ENCODE measurements at regions not wholly inside any gene's neighbourhood (a gene's known extent, or its start where the extent isn't known, plus 50 kb on each side); places are given as distances from the start of the nearest gene placed in this dataset.
"Not testable (repeated sequence)": the region's sequence is repeated elsewhere in the genome, so short reads cannot be mapped to it uniquely, and the experiment has no call there.

DNA sequence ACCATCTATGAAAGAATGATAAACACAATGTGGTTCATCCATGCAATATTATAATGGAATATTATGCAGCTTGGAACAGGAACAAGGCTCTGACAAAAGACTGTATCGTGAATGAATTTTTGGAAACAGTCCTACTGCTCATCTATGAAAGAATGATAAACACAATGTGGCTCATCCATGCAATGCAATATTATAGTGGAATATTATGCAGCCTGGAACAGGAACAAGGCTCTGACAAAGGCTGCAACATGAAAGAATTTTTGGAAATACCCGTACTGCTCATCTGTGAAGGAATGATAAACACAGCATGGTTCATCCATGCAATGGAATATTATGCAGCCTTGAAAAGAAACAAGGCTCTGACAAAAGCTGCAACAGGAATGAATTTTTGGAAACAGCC lies 158.8 kb downstream of the CRLF2 start:
- DNase-seq, result not testable (repeated sequence)

DNA sequence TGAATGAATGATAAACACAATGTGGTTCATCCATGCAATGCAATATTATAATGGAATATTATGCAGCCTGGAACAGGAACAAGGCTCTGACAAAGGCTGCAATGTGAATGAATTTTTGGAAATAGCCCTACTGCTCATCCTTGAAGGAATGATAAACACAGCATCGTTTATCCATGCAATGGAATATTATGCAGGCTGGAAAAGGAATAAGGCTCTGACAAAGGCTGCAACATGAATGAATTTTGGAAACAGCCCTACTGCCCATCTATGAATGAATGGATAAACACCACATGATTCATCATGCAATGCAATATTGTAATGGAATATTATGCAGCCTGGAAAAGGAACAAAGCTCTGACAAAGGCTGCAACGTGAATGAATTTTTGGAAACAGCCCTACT lies 159.4 kb downstream of the CRLF2 start:
- DNase-seq, result no peak

DNA sequence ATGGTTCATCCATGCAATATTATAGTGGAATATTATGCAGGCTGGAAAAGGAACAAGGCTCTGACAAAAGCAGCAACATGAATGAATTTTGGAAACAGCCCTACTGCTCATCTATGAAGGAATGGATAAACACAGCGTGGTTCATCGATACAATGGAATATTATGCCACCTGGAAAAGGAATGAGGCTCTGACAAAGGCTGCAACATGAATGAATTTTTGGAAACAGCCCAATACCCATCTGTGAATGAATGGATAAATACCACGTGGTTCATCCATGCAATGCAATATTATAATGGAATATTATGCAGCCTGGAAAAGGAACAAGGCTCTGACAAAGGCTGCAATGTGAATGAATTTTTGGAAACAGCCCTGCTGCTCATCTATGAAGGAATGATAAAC lies 160.4 kb downstream of the CRLF2 start:
- no peak for DNase-seq

- no peak for DNase-seq
These were observed 161.0 kb downstream of the CRLF2 start for GRCh38 chrX:1051421-1051820.

GRCh38 chrX:1045680-1046314 lies 166.7 kb downstream of the CRLF2 start:
- DNase-seq, result no peak

GRCh38 chrX:1041091-1041490 lies 171.4 kb downstream of the CRLF2 start:
- DNase-seq, result no peak

DNA sequence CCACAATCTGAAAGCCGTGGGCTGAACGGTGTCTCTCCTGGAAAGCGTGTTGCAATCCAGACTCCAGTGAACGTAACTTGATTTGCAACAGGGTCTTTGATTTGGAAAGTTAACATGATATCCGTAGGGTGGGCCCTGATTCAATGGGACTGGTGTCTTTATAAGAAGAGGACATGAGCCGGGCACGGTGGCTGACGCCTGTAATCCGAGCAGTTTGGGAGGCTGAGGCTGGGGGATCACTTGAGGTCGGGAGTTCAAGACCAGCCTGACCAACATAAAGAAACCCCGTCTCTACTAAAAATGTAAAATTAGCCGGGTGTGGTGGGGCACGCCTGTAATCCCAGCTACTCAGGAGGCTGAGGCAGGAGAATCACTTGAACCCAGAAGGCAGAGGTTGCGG lies 176.5 kb downstream of the CRLF2 start:
- DNase-seq, result not testable (repeated sequence)

DNA sequence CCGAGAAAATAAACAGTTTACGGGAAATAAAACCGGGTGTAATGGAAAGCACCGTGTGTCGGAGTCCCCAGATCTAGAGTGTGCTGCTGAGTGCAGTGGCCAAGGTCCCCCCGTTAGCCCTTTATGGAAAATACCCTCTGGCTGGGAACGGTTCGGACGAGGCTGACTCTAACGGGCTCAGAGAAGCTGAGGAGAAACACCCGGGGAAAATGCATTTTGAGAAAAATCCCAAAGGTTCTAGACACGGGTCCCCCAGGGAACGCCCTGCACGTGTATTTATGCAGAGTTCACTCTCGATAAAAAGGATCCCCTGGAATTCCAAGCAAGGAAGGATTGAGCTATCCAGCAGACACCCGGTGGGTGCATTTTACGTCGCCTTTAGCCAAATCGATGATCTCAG lies 177.2 kb downstream of the CRLF2 start:
- no peak for DNase-seq

DNA sequence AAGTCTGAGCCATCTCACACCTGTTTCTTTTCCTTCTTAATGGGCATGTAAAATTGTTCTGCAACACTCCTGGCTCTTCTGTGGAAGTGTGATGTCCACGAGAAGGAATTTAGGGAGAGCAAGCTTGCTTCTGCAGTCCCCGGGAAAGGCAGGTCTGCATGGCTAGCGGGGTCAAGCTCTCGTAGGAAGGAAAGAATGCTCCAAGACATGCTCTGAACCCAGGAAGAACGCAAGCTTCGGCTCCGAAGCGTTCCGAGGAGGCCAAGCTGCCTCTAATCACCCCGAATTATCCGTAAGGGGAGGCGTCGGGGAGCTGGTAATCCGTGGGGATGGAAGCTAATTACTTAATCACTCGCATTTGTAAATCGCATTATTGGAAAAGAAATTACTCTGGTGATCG lies 177.7 kb downstream of the CRLF2 start:
- DNase-seq, result no peak

- DNase-seq, result no peak
These were observed 180.7 kb downstream of the CRLF2 start for GRCh38 chrX:1031521-1032430.

DNA sequence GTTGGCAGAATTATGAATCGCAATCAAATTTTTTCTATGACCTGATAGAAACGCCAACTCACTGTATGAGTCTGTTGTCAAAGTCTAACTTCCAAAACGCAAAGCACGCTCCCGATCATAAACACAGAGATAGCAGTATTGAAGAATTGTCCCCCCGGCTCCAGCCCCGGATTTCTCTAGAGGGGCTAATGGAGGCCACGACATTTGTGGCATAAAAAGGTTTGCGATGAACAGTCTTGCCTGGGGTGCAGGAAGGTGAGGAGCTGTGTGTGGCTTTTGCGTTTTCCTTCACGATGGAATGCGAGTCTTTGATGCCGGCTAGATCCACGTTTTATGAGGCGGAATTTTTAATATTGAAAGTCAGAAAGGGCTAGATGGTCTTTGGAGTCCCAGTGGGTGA lies 183.0 kb downstream of the CRLF2 start:
- no peak for DNase-seq

- DNase-seq, result no peak
These were observed 184.8 kb downstream of the CRLF2 start for GRCh38 chrX:1027680-1028079.

DNA sequence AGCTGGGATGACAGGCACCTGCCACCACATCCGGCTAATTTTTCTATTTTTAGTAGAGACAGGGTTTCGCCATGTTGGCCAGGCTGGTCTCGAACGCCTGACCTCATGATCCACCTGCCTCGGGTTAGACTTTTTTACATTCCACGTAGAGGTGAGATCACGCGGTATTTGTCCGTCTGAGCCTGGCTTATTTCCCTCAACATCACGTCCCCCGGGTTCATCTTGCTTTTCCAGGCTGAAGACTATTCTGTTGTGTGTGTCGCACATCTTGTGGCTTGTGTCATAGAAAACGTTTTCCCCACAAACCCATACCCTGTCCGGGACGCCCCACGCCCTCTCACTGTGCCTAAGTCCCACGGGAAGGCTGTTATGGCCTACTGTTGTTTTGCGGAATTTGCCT lies 185.3 kb downstream of the CRLF2 start:
- DNase-seq, result peak; percentile 15

DNA sequence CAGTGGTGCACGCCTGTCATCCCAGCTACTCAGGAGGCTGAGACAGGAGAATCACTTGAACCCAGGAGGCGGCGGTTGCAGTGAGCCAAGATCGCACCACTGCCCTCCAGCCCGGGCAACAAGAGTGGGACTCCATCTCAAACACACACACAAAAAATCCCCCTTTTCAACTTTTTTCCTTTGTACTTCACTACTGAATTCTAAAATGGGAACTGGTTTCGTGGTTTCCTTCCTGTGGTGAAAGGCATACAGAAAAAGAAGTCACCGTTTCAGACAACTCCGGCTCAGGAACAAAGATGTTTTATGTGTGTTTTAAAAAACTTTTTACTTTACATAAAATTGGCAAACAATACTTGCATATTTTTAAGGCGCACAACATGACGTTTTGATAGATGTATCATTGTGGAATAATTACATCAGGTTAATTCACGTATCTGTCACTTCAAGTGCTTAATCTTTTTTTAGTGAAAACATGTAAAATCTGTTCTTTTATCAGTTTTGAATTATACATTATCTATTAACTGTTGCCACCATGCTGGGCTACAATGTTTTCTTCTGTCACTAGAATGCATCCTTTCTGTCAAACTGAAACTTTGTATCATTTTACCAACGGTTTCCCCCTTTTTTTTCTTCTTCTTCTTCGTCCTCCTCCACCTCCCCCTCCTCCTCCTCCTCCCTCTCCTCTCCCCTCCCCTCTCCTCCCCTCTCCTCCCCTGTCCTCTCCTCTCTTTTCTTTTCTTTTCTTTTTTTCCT lies 186.0 kb downstream of the CRLF2 start:
- DNase-seq, result peak; percentile 67

- DNase-seq, result no peak
These were observed 187.0 kb downstream of the CRLF2 start for GRCh38 chrX:1025413-1025812.

GRCh38 chrX:1023676-1024075 lies 188.8 kb downstream of the CRLF2 start:
- DNase-seq, result no peak

GRCh38 chrX:1021314-1021993 lies 191.0 kb downstream of the CRLF2 start:
- DNase-seq, result not testable (repeated sequence)

DNA sequence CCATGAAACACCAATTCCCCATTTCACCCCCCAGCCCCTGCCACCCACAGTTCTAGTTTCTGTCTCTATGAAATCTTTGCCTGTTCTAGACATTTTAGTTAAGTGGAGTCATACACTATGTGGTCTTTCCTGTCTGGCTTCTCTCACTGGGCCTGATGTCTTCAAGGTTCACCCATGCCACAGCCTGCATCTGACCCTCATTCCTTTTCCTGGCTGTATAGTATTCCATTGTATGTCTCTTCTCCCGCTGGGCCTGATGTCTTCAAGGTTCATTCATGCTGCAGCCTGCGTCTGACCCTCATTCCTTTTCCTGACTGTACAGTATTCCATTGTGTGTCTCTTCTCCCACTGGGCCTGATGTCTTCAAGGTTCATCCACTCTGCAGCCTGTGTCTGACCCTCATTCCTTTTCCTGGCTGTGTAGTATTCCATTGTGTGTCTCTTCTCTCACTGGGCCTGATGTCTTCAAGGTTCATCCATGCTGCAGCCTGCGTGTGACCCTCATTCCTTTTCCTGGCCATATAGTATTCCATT lies 191.7 kb downstream of the CRLF2 start:
- no peak for DNase-seq

GRCh38 chrX:1016926-1017325 lies 195.5 kb downstream of the CRLF2 start:
- not testable (repeated sequence) for DNase-seq

DNA sequence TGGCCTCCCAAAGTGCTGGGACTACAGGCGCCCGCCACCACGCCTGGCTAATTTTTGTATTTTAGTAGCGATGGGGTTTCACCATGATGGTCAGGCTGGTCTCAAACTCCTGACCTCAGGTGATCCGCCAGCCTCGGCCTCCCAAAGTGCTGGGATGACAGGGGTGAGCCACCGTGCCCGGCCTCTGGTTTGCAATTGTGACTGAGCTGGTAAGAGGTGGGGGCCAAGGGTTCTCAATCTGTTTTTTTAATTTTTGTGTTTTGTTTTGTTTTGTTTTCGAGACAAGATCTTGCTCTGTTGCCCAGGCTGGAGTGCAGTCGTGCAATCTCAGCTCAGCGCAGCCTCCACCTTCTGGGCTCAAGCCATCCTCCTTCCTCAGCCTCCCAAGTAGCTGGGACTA lies 196.2 kb downstream of the CRLF2 start:
- not testable (repeated sequence) for DNase-seq

GRCh38 chrX:1012678-1013300 lies 199.7 kb downstream of the CRLF2 start:
- DNase-seq, result no peak

GRCh38 chrX:1011691-1012283 lies 200.7 kb downstream of the CRLF2 start:
- DNase-seq, result no peak
